Bronchial epithelial cell (primary cell): ENCODE measurements at regions not wholly inside any gene's neighbourhood (a gene's known extent, or its start where the extent isn't known, plus 50 kb on each side); places are given as distances from the start of the nearest gene placed in this dataset.
A peak's percentile ranks its signal among the peaks of the same experiment; 100 is the strongest.

Experiments used
- DNase-seq: peaks from one replicate; pipeline ENCODE4 v3.0.0-alpha.2; 2010; ENCODE audit warnings: low read depth
- FAIRE-seq: peaks from 2 replicates; lab custom pipeline; 2011; peaks lifted over from hg19 to GRCh38; lab: Jason Lieb, UNC
- H3K27me3 ChIP-seq: 2 replicates; pipeline ENCODE4 v1.5.1; 2011; ENCODE audit warnings: low read length; ENCODE audit not compliant: control insufficient read depth, insufficient read depth
- H3K36me3 ChIP-seq: 2 replicates; pipeline ENCODE4 v1.5.1; 2011; ENCODE audit warnings: low read length; ENCODE audit not compliant: control insufficient read depth, insufficient read depth
- H3K4me3 ChIP-seq: 2 replicates; pipeline ENCODE4 v1.5.1; 2011; ENCODE audit warnings: mild to moderate bottlenecking, low read depth, low read length, control low read depth
- TF ChIP-seq, protein P1 (sequence below): IDR thresholded peaks from 2 replicates; pipeline ENCODE4 v1.5.1; 2011; ENCODE audit warnings: mild to moderate bottlenecking, moderate library complexity, low read length, control low read depth, inconsistent platforms; ENCODE audit not compliant: insufficient read depth, severe bottlenecking

DNA sequence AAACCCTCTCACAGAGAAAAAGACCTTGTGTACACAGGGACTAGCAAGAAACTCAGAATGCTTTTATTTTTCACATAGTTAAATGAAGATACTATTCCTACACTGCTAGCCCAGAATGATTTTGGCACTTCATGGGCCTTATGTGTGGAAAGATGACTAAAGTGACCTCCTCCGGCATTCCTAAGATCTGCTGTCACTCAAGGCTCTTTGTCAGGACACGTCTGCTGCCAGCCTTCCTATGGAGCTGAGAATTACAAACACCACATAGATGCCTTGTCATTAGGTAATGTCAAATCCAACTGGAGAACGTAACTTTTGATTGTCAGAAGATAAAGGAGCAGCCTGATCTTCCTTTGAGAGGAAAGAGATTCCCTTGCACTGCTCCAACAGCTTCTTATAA is 249.1 kb downstream of the FAT3 start:
- H3K27me3 ChIP-seq: no peaks in the 10 kb centered on the region
- H3K4me3 ChIP-seq: no peak overlapping the region
- TF ChIP-seq, protein P1, sequence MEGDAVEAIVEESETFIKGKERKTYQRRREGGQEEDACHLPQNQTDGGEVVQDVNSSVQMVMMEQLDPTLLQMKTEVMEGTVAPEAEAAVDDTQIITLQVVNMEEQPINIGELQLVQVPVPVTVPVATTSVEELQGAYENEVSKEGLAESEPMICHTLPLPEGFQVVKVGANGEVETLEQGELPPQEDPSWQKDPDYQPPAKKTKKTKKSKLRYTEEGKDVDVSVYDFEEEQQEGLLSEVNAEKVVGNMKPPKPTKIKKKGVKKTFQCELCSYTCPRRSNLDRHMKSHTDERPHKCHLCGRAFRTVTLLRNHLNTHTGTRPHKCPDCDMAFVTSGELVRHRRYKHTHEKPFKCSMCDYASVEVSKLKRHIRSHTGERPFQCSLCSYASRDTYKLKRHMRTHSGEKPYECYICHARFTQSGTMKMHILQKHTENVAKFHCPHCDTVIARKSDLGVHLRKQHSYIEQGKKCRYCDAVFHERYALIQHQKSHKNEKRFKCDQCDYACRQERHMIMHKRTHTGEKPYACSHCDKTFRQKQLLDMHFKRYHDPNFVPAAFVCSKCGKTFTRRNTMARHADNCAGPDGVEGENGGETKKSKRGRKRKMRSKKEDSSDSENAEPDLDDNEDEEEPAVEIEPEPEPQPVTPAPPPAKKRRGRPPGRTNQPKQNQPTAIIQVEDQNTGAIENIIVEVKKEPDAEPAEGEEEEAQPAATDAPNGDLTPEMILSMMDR: no peak
- DNase-seq (peak; percentile 95), FAIRE-seq (peak; percentile 96)
- no peaks in the 10 kb centered on the region for H3K36me3 ChIP-seq

DNA sequence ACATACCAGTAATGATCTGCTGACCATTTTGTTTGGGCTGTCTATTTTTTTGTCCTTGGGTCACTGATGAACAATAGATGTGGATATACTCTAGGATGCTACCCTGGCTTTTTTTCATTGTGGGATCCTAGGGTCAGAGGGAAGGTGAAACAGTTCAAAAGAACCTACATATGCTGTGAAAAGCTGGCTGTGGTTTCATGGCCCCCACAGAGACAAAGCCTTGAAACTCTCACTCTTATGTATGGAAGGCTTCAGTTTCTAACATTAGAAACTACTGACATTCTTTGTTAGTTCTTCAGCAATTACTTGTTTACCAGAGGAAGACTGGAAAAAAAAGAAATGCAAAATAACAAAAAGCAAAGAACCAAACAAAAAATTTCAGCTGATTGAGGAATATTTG is 250.7 kb downstream of the FAT3 start:
- TF ChIP-seq, protein P1: no peak
- H3K4me3 ChIP-seq: no peak overlapping the region
- H3K27me3 ChIP-seq: no peaks in the 10 kb centered on the region
- DNase-seq (no peak), FAIRE-seq (no peak)
- no peaks in the 10 kb centered on the region for H3K36me3 ChIP-seq

DNA sequence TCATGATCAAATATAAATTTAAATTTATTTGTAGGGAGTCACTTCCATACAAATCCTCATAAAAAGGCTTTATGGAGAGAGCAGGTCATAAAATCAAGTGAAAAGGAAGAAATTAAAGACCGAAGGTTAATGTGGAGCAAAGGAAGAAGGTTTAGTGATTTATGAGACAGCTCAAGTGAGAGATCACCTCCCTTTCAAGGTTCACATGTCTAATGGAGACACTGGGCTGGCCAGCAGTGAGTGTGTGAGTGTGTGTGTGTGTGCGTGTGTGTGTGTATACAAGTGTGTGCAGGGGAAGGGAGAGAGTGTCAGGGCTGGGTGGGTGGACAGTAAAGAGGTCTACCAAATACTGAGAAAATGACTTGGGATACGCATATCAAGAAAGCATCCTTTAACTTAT is 251.2 kb downstream of the FAT3 start:
- H3K4me3 ChIP-seq: no peak overlapping the region
- H3K27me3 ChIP-seq: no peaks in the 10 kb centered on the region
- TF ChIP-seq, protein P1: no peak
- FAIRE-seq (no peak), DNase-seq (no peak)
- no peaks in the 10 kb centered on the region for H3K36me3 ChIP-seq

DNA sequence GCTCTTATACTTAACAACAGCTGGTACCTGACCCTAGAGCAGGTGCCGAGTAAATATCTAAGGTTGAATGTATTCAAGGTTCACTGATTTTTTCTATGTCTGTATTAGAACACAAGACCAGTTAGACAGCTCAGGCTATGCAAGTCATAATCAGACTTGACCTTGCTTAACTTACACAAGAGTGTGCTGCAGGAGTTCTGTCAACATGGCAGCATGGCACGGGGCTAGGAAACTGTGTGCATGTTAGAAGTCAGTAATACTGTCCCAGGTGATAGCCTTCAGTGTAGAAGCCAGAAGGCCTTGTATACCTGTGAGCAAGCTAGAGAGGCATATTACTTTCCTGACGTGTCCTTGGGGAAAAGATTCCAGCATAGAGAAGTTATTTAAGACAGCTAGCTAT is 253.1 kb downstream of the FAT3 start:
- FAIRE-seq (no peak), DNase-seq (no peak)
- Histone ChIP-seq H3K4me3 (no peak overlapping the region), H3K27me3 (no peaks in the 10 kb centered on the region), H3K36me3 (no peaks in the 10 kb centered on the region)
- TF ChIP-seq, protein P1: no peak

DNA sequence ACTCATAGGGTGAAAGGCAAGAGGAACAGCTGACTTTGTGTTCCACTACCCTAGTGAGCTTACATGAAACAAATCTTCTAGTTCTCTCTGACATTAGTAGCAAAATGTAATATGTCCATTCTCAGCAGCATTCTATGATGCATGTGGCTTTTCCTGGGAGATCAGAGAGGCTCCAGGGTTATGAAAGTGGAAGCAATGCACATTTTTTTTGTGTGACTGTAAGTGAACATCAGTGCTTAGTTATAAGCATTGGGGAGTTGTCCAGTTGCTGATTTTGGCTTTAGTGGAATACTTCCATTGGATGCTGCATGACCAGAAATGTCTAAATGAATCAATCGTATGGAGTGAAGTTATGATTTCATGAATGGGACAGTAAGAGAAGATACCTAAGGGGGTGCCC is 255.9 kb downstream of the FAT3 start:
- FAIRE-seq (no peak), DNase-seq (no peak)
- Histone ChIP-seq H3K27me3 (no peaks in the 10 kb centered on the region), H3K36me3 (no peaks in the 10 kb centered on the region), H3K4me3 (no peak overlapping the region)
- TF ChIP-seq, protein P1: no peak

DNA sequence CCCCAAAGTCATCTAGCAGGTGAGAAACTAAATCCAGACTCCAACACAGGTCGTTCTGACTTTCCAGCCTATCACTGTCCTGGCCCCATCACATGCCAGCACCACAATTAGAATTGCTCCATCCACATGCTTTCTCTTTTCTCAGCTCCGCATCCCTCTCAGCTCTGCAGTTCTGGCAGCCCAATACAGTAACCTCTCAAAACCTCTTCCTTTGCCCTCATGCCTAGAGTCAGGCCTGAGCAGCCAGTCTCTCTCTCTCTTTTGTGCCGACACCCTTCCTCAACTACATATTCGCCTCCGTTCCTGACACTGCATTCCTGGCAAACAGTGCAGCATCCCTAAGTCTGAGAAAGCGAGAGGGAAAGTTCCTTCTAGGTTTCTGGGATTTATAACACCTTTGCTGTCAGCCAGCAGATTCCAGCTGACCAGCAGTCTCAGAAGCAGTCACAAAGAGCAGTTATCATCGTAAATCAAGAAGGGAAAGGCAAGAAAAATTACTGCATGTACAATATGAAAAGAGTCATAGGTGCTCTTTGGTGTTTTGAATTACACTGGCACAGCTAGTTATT is 258.0 kb downstream of the FAT3 start:
- no peaks in the 10 kb centered on the region for H3K36me3 ChIP-seq
- TF ChIP-seq, protein P1: no peak
- FAIRE-seq: no peak
- DNase-seq: no peak
- no peak overlapping the region for H3K4me3 ChIP-seq
- H3K27me3 ChIP-seq: no peaks in the 10 kb centered on the region
